ENCODE measurements at regions not wholly inside any gene's neighbourhood (a gene's known extent, or its start where the extent isn't known, plus 50 kb on each side); places are given as distances from the start of the nearest gene placed in this dataset.

- no peak for TF ChIP-seq CTCF (IDR thresholded peaks at IDR 0.05; ENCODE audit: low read depth, low read length)
- TF ChIP-seq EZH2phosphoT487 (IDR thresholded peaks at IDR 0.05; ENCODE audit: low read depth) = no peak
Measured at GRCh38 chr6:26185004-26185403, 97.8 kb downstream of the HFE start.
